Thyroid gland (tissue), 4 donors: ENCODE measurements at regions not wholly inside any gene's neighbourhood (a gene's known extent, or its start where the extent isn't known, plus 50 kb on each side); places are given as distances from the start of the nearest gene placed in this dataset.

Experiments used
- POLR2A ChIP-seq, 2 donors: fragments of 450-650 bp; IDR thresholded peaks; one replicate each; pipeline ENCODE4 v1.6.1; 2017; ENCODE audit warnings: antibody characterized with exemption in 2 of 2, mild to moderate bottlenecking in 2 of 2, moderate library complexity in 1 of 2
- TF ChIP-seq, protein P1 (sequence below), 6 experiments: fragments of 200-600 bp in 3 of 6; fragments of 450-650 bp in 3 of 6; sonication (generic) in 3 of 6; IDR thresholded peaks; one replicate each; pipeline ENCODE4 v1.5.1; 2016 to 2019; ENCODE audit warnings: antibody characterized with exemption in 6 of 6, mild to moderate bottlenecking in 2 of 6, inconsistent platforms in 1 of 6, moderate library complexity in 1 of 6

DNA sequence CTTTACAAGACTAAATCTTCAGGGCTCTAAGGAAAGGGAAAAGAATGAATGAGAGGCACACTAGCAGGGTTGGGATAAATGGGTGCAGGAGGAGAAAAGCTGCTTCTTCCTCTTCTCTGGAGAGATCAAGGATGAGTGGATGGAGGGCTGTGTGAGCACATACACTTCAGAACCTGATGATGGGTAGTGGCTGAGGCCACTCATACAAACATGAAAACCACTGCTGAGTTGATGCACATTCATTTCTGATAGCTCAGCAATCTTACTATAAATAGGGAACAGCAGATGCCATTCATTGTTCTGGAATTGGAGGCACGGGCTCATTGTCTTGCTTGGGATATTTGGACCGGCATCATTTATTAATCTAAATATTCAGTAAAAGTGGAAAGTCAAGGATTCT lies 152.4 kb upstream of the KCTD1 start:
- TF ChIP-seq POLR2A (IDR thresholded peaks at IDR 0.05), result peak in 1 of 2 donors; percentile 16
- TF ChIP-seq, protein P1, sequence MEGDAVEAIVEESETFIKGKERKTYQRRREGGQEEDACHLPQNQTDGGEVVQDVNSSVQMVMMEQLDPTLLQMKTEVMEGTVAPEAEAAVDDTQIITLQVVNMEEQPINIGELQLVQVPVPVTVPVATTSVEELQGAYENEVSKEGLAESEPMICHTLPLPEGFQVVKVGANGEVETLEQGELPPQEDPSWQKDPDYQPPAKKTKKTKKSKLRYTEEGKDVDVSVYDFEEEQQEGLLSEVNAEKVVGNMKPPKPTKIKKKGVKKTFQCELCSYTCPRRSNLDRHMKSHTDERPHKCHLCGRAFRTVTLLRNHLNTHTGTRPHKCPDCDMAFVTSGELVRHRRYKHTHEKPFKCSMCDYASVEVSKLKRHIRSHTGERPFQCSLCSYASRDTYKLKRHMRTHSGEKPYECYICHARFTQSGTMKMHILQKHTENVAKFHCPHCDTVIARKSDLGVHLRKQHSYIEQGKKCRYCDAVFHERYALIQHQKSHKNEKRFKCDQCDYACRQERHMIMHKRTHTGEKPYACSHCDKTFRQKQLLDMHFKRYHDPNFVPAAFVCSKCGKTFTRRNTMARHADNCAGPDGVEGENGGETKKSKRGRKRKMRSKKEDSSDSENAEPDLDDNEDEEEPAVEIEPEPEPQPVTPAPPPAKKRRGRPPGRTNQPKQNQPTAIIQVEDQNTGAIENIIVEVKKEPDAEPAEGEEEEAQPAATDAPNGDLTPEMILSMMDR (IDR thresholded peaks at IDR 0.05), result no peak
